Heart right ventricle (tissue), 16 donors: ENCODE measurements at regions not wholly inside any gene's neighbourhood (a gene's known extent, or its start where the extent isn't known, plus 50 kb on each side); places are given as distances from the start of the nearest gene placed in this dataset.

Source experiments
- ATAC-seq, 8 donors: fragments of 200-7000 bp; cut with Tn5 transposase; one replicate each; pipeline ENCODE4 v1.9.1; 2020; ENCODE audit warnings: mild to moderate bottlenecking in 8 of 8, moderate library complexity in 8 of 8, moderate number of reproducible peaks in 1 of 8
- DNase-seq, 2 donors: peaks; one replicate each; pipeline ENCODE4 v3.0.0-alpha.2; 2020
- H3K27ac ChIP-seq, 10 donors: fragments of 200-600 bp; sonication (generic) in 2 of 10; one replicate each; pipeline versions ENCODE4 v1.5.0 to v1.8.0; 2020 to 2022; ENCODE audit warnings: mild to moderate bottlenecking in 3 of 10
- H3K27me3 ChIP-seq, 7 donors: fragments of 200-600 bp; one replicate each; pipeline ENCODE4 v1.8.0; 2021 to 2022; ENCODE audit warnings: mild to moderate bottlenecking in 2 of 7
- H3K36me3 ChIP-seq, 9 donors: fragments of 200-600 bp; sonication (generic) in 1 of 9; one replicate each; pipeline versions ENCODE4 v1.5.0 to v1.8.0; 2020 to 2022; ENCODE audit warnings: mild to moderate bottlenecking in 2 of 9
- H3K4me1 ChIP-seq, 9 donors: fragments of 200-600 bp; sonication (generic) in 1 of 9; one replicate each; pipeline versions ENCODE4 v1.5.0 to v1.8.0; 2020 to 2022; ENCODE audit warnings: mild to moderate bottlenecking in 4 of 9
- H3K4me3 ChIP-seq, 10 donors: fragments of 200-600 bp; sonication (generic) in 2 of 10; one replicate each; pipeline versions ENCODE4 v1.5.0 to v1.8.0; 2020 to 2022; ENCODE audit warnings: mild to moderate bottlenecking in 7 of 10, moderate library complexity in 2 of 10
- H3K9me3 ChIP-seq, 11 donors: fragments of 200-600 bp in 10 of 11; sonication (generic) in 2 of 11; one replicate each; pipeline versions ENCODE4 v1.5.0 to v1.8.0; 2013 to 2022; ENCODE audit warnings: mild to moderate bottlenecking in 2 of 11, control low read depth in 1 of 11, moderate library complexity in 1 of 11
- CTCF ChIP-seq, 9 donors: fragments of 200-600 bp; sonication (generic) in 2 of 9; IDR thresholded peaks; one replicate each; pipeline versions ENCODE4 v1.5.0 to v1.8.0; 2021 to 2022; ENCODE audit warnings: antibody characterized with exemption in 9 of 9, mild to moderate bottlenecking in 5 of 9, moderate library complexity in 1 of 9
- WGBS, 2 donors: extraction: QIAGEN DNeasy Blood & Tissue Kit; methylation state at CpG; one replicate each; pipeline ENCODE4 v1.1.7; 2013; ENCODE audit warnings: inconsistent platforms in 1 of 2; 5-methylcytosine and 5-hydroxymethylcytosine counted together
- intact Hi-C, 10 donors: fragments of 100-400 bp; cut with DNase I; formaldehyde crosslinking; loops; one replicate each; pipeline versions ENCODE4 v1.11.1 to v1.14.2; 2022
- donor health status: Arrhythmogenic right ventricular cardiomyopathy.
- donor health status: ischemic (EF 13 %, LVEDD 7.1; RV severe dilation, severe dysfunction).
- donor health status: healthy with polysubstance abuse.
- donor health status: DM: no; HTN: yes; CAD: no.
- donor health status: DM: no; HTN: no; CAD: no.
- donor health status: ischemic (EF 25% LVEDD 6.9; RV normal size, moderate dysfunction).
- donor health status: ischemic (EF 25% LVEDD 5.7; RV mildly dilated, moderate dysfunction).
- donor health status: healthy.
- donor health status: DM: yes; HTN: yes; CAD: no.
- donor health status: Ischemic cardiomyopathy.
- donor health status: ischemic (EF 35%, LVEDD 5.7; RV mildly dilated, moderate dysfunction).
- donor health status: nonischemic (EF 11% LVEDD 7.7; RV severe dilation, severe dysfunction).
- donor health status: DM: yes; HTN: yes; CAD: no.
- donor health status: PGD.
- donor health status: ischemic (EF 29% LVEDD 5.4; RV normal size, mild dysfunction).
- donor health status: nonischemic (EF 23%, LVEDD 6.1; RV moderate dilation, normal function).

DNA sequence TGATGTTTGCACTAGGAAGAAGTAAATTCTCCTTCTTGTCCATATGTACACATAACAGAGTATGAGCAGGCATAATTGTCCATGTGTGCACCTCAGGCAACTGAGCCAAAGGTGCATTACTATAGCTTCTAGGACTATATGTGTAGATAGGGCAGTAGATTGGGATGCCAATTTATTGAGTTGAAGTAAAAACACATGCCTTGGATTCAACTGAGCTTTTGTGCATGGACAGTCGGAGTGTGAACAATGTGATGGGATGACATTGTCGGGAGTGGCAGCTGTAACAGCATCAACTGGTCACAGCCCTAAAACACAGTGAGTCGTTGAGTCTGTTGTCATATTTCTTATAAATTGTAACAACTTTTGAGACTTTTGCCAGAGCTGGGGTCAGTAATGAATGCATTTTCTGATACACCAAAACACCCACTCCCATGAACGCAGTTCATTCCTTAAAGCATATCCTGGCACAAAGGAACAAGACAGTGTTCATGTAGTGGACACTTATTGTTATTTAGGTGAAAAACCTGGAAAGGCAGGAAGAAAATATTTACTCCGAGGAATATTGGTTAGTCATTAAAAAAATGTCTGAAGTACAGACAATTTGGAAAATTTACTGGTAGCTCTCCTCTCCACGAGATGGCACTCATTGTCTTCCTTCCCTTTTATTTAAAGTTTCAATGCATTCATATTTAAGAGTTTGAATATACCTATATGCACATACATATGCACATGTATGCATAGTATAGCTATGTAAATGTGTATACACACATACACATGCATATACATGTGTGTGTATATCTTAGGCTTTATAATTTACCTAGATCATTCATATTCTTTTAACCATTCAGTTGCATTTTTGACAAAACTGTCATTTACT is 302.0 kb upstream of the STXBP5 start:
- no peak overlapping the region for H3K4me3 ChIP-seq
- H3K27me3 ChIP-seq: no peaks in the 10 kb centered on the region
- ATAC-seq (no peak), DNase-seq (no peak)
- peak in 4 of 9 donors; percentile 6 to 41 (median 32) for TF ChIP-seq CTCF (IDR thresholded peaks at IDR 0.05)
- no peak overlapping the region for H3K27ac ChIP-seq
- 87 to 92% methylated on average over 6 of the region's 6 CpGs for WGBS, 2 donors
- H3K36me3 ChIP-seq: no peaks in the 10 kb centered on the region
- H3K9me3 ChIP-seq: no peaks in the 10 kb centered on the region
- intact Hi-C loops: no loop called here
- H3K4me1 ChIP-seq: peaks cover 0 to 17% (median 8%) of the 10 kb centered on the region in 9 donors

DNA sequence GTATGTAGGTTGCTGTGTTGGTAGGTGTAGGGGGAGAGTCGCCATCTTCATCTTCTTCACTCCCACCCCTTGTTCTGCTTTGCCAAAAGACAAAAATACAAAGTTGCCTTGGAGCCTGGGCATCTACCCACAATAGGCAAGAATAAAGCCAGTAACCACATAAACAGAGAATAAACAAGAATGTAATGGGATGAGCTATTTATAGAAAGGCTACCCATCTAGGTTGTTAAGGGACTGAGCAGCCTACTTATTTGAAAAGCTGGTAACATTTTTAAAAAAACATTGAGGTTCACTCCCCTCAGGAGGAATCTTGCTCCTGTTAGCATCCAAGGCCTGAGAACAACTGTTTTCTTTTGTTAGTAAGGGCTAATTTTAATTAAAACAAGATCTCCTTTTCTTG is 301.4 kb upstream of the STXBP5 start:
- Histone ChIP-seq H3K4me1 (peaks cover 0 to 17% (median 8%) of the 10 kb centered on the region in 9 donors), H3K36me3 (no peaks in the 10 kb centered on the region), H3K27ac (no peak overlapping the region), H3K4me3 (no peak overlapping the region), H3K9me3 (no peaks in the 10 kb centered on the region), H3K27me3 (no peaks in the 10 kb centered on the region)
- DNase-seq (no peak), ATAC-seq (peak in 1 of 8 donors; percentile 61)
- intact Hi-C loops: no loop called here
- 80 to 92% methylated on average over 1 of the region's 1 CpG for WGBS, 2 donors
- TF ChIP-seq CTCF (IDR thresholded peaks at IDR 0.05): no peak

DNA sequence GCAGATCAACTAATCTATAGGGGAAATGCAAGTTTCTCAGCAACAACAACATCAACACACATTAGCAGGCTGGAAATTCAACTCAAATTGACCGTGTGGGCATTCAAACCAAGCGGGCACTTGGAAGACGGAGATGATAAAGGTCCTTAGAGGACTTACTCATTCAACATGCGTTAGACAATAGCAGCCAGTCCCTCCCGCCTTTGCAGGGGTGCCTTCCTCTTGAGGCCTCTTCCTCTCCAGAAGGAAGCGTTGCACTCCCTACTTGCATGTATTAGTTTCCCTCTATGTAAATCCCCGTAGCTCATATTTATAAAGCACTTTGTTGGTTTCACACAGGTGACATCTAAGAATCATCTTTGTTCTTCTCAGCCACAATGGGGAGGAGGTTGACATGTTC is 300.8 kb upstream of the STXBP5 start:
- Histone ChIP-seq H3K9me3 (no peaks in the 10 kb centered on the region), H3K4me1 (peaks cover 0 to 17% (median 8%) of the 10 kb centered on the region in 9 donors), H3K27me3 (no peaks in the 10 kb centered on the region), H3K4me3 (no peak overlapping the region), H3K27ac (no peak overlapping the region), H3K36me3 (no peaks in the 10 kb centered on the region)
- 85 to 90% methylated on average over 7 of the region's 7 CpGs for WGBS, 2 donors
- DNase-seq (no peak), ATAC-seq (no peak)
- intact Hi-C loops: no loop called here
- TF ChIP-seq CTCF (IDR thresholded peaks at IDR 0.05): no peak

DNA sequence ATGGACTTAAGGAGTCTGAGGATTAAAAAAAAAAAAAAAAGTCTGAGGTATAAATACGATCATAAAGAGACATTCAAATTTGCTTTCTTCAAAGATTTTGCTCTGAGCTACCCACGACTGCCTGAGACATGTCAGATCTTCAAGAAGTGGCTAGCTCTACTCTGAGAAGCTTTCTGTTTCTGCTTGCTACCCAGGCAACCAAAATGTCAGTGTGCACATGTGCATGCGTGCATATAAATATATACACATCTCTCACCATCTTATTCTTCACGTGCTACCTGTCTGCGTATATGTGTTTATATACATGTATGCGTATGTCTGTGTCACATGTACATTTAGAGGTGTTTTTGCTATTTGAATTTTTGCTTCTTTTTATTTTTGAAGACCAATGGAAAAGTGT is 299.6 kb upstream of the STXBP5 start:
- ATAC-seq (no peak), DNase-seq (no peak)
- TF ChIP-seq CTCF (IDR thresholded peaks at IDR 0.05): no peak
- 89 to 91% methylated on average over 6 of the region's 6 CpGs for WGBS, 2 donors
- H3K27me3 ChIP-seq: no peaks in the 10 kb centered on the region
- no peak overlapping the region for H3K4me3 ChIP-seq
- no peak overlapping the region for H3K27ac ChIP-seq
- no peaks in the 10 kb centered on the region for H3K36me3 ChIP-seq
- peaks cover 0 to 17% (median 8%) of the 10 kb centered on the region in 9 donors for H3K4me1 ChIP-seq
- intact Hi-C loops: no loop called here
- no peaks in the 10 kb centered on the region for H3K9me3 ChIP-seq
